ENCODE measurements at regions not wholly inside any gene's neighbourhood (a gene's known extent, or its start where the extent isn't known, plus 50 kb on each side); places are given as distances from the start of the nearest gene placed in this dataset.

DNA sequence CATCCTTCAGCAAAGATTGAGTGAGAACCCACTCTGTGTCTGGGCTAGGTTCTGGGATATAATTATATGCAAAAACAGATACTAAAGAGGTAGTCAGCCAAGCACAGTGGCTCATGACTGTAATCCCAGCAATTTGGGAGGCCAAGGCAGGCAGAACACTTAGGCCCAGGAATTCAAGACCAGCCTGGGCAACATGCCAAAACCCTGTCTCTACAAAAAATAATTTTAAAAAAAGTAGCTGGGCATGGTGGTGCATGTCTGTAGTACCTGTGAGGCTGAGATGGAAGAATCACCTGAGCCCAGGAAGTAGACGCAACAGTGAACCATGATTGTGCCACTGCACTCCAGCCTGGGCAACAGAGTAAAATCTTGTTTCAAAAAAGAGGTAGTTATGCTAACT lies 237.5 kb upstream of the HMGA2 start:
- no peak for DNase-seq
- Histone ChIP-seq H3K36me3 (no peaks in the 10 kb centered on the region), H3K9me3 (no peaks in the 10 kb centered on the region), H3K4me3 (no peak overlapping the region), H3K4me1 (no peaks in the 10 kb centered on the region), H3K27me3 (no peaks in the 10 kb centered on the region), H3K27ac (no peak overlapping the region)
- intact Hi-C loops (cut with DNase I): no loop called here
- TF ChIP-seq POLR2A (IDR thresholded peaks at IDR 0.05) (no peak), POLR2AphosphoS5 (IDR thresholded peaks at IDR 0.05) (no peak), EP300 (IDR thresholded peaks at IDR 0.05) (no peak)
- TF ChIP-seq, protein P1, sequence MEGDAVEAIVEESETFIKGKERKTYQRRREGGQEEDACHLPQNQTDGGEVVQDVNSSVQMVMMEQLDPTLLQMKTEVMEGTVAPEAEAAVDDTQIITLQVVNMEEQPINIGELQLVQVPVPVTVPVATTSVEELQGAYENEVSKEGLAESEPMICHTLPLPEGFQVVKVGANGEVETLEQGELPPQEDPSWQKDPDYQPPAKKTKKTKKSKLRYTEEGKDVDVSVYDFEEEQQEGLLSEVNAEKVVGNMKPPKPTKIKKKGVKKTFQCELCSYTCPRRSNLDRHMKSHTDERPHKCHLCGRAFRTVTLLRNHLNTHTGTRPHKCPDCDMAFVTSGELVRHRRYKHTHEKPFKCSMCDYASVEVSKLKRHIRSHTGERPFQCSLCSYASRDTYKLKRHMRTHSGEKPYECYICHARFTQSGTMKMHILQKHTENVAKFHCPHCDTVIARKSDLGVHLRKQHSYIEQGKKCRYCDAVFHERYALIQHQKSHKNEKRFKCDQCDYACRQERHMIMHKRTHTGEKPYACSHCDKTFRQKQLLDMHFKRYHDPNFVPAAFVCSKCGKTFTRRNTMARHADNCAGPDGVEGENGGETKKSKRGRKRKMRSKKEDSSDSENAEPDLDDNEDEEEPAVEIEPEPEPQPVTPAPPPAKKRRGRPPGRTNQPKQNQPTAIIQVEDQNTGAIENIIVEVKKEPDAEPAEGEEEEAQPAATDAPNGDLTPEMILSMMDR (IDR thresholded peaks at IDR 0.05): no peak
- WGBS, 2 donors: 96 to 100% methylated on average over 1 of the region's 1 CpG

GRCh38 chr12:65590318-65590717 lies 234.0 kb upstream of the HMGA2 start:
- 93 to 97% methylated on average over 4 of the region's 4 CpGs for WGBS, 2 donors
- no peak overlapping the region for H3K27ac ChIP-seq

DNA sequence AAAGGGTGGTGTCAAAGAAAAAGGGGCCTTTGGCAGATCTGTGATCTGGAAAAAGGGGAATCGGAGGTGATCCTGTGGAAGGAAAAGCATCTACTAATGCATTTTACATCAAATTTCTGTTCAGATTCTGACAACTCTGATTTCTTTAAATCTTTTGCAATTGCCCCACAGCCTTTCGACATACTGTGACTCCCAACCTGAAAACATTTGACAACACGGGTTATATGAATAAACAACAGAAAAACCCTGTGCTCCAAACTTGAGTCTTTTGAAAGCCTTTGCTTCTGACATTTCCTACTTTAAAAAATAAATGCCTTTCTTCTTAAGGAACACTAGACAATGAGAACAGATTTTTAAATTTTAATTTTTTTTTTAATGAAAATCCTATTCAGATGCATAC lies 231.9 kb upstream of the HMGA2 start:
- no peaks in the 10 kb centered on the region for H3K9me3 ChIP-seq
- intact Hi-C loops (cut with DNase I): no loop called here
- peaks cover 0 to 8% (median 0%) of the 10 kb centered on the region in 3 donors for H3K27me3 ChIP-seq
- no peak overlapping the region for H3K27ac ChIP-seq
- H3K4me3 ChIP-seq: no peak overlapping the region
- H3K4me1 ChIP-seq: no peaks in the 10 kb centered on the region
- H3K36me3 ChIP-seq: no peaks in the 10 kb centered on the region
- TF ChIP-seq EP300 (IDR thresholded peaks at IDR 0.05) (no peak), POLR2A (IDR thresholded peaks at IDR 0.05) (no peak), POLR2AphosphoS5 (IDR thresholded peaks at IDR 0.05) (no peak)
- TF ChIP-seq, protein P1 (IDR thresholded peaks at IDR 0.05): no peak
- WGBS, 2 donors: 91 to 94% methylated on average over 3 of the region's 3 CpGs
- no peak for DNase-seq

More at GRCh38 chr12:65590318-65590717, 234.0 kb upstream of the HMGA2 start:
- Histone ChIP-seq H3K9me3 (no peaks in the 10 kb centered on the region), H3K27me3 (peaks cover 0 to 7% (median 0%) of the 10 kb centered on the region in 3 donors), H3K4me1 (no peaks in the 10 kb centered on the region), H3K4me3 (no peak overlapping the region), H3K36me3 (no peaks in the 10 kb centered on the region)
- TF ChIP-seq, protein P1 (IDR thresholded peaks at IDR 0.05): no peak
- TF ChIP-seq POLR2A (IDR thresholded peaks at IDR 0.05) (no peak), EP300 (IDR thresholded peaks at IDR 0.05) (no peak), POLR2AphosphoS5 (IDR thresholded peaks at IDR 0.05) (no peak)
- intact Hi-C loops (cut with DNase I): no loop called here
- no peak for DNase-seq

GRCh38 chr12:65593239-65593701 lies 231.0 kb upstream of the HMGA2 start:
- DNase-seq: no peak
- Histone ChIP-seq H3K9me3 (no peaks in the 10 kb centered on the region), H3K27me3 (peaks cover 0 to 13% (median 0%) of the 10 kb centered on the region in 3 donors), H3K27ac (no peak overlapping the region), H3K4me3 (no peak overlapping the region), H3K4me1 (no peaks in the 10 kb centered on the region), H3K36me3 (no peaks in the 10 kb centered on the region)
- 7 to 62% methylated on average over 2 of the region's 2 CpGs for WGBS, 2 donors
- no peak for TF ChIP-seq POLR2AphosphoS5 (IDR thresholded peaks at IDR 0.05)
- TF ChIP-seq POLR2A (IDR thresholded peaks at IDR 0.05): no peak
- no peak for TF ChIP-seq EP300 (IDR thresholded peaks at IDR 0.05)
- TF ChIP-seq, protein P1 (IDR thresholded peaks at IDR 0.05): no peak
- intact Hi-C loops (cut with DNase I): no loop called here

DNA sequence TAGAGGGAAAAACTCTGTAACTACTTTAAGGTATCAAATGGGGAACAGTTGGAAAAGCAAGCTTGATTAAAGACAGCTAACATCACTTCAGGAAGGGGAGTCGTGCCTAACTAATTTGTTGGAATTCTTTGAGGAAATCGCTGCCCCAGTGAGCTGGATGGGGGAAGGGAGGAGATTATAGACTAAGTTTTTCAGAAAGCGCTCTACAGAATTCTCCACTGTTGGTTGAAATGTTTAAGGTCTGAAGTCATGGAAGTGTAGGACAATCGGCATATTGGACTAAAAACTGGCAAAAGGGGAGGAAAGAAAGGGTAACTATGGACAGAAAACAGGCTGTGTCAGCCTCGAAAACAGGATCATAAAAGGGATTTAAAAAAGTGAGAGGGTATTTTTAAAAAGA lies 229.9 kb upstream of the HMGA2 start:
- intact Hi-C loops (cut with DNase I): no loop called here
- no peaks in the 10 kb centered on the region for H3K9me3 ChIP-seq
- peaks cover 0 to 23% (median 0%) of the 10 kb centered on the region in 3 donors for H3K27me3 ChIP-seq
- no peak overlapping the region for H3K27ac ChIP-seq
- WGBS, 2 donors: 53 to 73% methylated on average over 5 of the region's 5 CpGs
- no peaks in the 10 kb centered on the region for H3K4me1 ChIP-seq
- H3K36me3 ChIP-seq: no peaks in the 10 kb centered on the region
- H3K4me3 ChIP-seq: no peak overlapping the region
- DNase-seq: no peak
- TF ChIP-seq, protein P1 (IDR thresholded peaks at IDR 0.05): no peak
- TF ChIP-seq EP300 (IDR thresholded peaks at IDR 0.05): no peak
- TF ChIP-seq POLR2A (IDR thresholded peaks at IDR 0.05): no peak
- no peak for TF ChIP-seq POLR2AphosphoS5 (IDR thresholded peaks at IDR 0.05)

All from sigmoid colon (tissue), 6 donors.